H1 (cell line): ENCODE measurements at regions not wholly inside any gene's neighbourhood (a gene's known extent, or its start where the extent isn't known, plus 50 kb on each side); places are given as distances from the start of the nearest gene placed in this dataset.

Experiments
- CTCF ChIA-PET: fragments of 300-600 bp; sonication (Branson Sonifier 250); formaldehyde crosslinking; loops from one replicate; lab custom pipeline; 2021; ENCODE audit not compliant: partially characterized antibody; lab: Charles Lee
- POLR2A ChIA-PET: fragments of 300-600 bp; sonication (Branson Sonifier 250); formaldehyde crosslinking; loops from one replicate; lab custom pipeline; 2021; ENCODE audit warnings: inconsistent platforms; ENCODE audit not compliant: partially characterized antibody; lab: Charles Lee
- DNase-seq, 2 experiments: peaks; one replicate each; pipeline versions ENCODE4 v3.0.0 to v3.0.0-alpha.2; 2010 to 2022; ENCODE audit warnings: low spot score in 2 of 2, low read depth in 1 of 2, mixed read lengths in 1 of 2
- FAIRE-seq: peaks from 2 replicates; lab custom pipeline; 2011; peaks lifted over from hg19 to GRCh38; lab: Jason Lieb, UNC
- H2AFZ ChIP-seq: 2 replicates; pipeline ENCODE4 v1.8.1; 2012; ENCODE audit warnings: low read length, inconsistent platforms
- H2AK5ac ChIP-seq: 2 replicates; pipeline ENCODE4 v1.6.1; 2013; ENCODE audit warnings: low read depth, low read length
- H2BK120ac ChIP-seq: replicated peaks from 2 replicates; pipeline ENCODE3; 2013; ENCODE audit warnings: low read depth, low read length, inconsistent platforms
- H2BK12ac ChIP-seq: 2 replicates; pipeline ENCODE4 v1.6.1; 2013; ENCODE audit warnings: low read depth, low read length
- H2BK15ac ChIP-seq: 2 replicates; pipeline ENCODE4 v1.6.1; 2013; ENCODE audit warnings: low read length
- H2BK20ac ChIP-seq: 2 replicates; pipeline ENCODE4 v1.6.1; 2013; ENCODE audit warnings: low read length
- H2BK5ac ChIP-seq: 2 replicates; pipeline ENCODE4 v1.6.1; 2013; ENCODE audit warnings: low read depth, low read length
- H3K14ac ChIP-seq: 2 replicates; pipeline ENCODE4 v1.6.1; 2013; ENCODE audit warnings: inconsistent platforms; ENCODE audit not compliant: insufficient read length
- H3K18ac ChIP-seq: 2 replicates; pipeline ENCODE4 v1.6.1; 2013; ENCODE audit warnings: low read length; ENCODE audit errors: extremely low read depth
- H3K23ac ChIP-seq: 2 replicates; pipeline ENCODE4 v1.6.1; 2013; ENCODE audit warnings: inconsistent platforms; ENCODE audit not compliant: insufficient read length
- H3K23me2 ChIP-seq: 2 replicates; pipeline ENCODE4 v1.6.1; 2013; ENCODE audit warnings: low read depth, low read length
- H3K27ac ChIP-seq: 2 replicates; pipeline ENCODE4 v1.6.1; 2011; ENCODE audit warnings: low read depth, low read length, inconsistent platforms
- H3K27me3 ChIP-seq, 4 experiments: replicated peaks in 1 of 4; 1 replicate in 1 of 4; 2 replicates in 3 of 4; pipeline versions ENCODE4 v1.6.1 to v1.8.1; 2011 to 2013; ENCODE audit warnings: low read length in 3 of 4, mild to moderate bottlenecking in 3 of 4, inconsistent platforms in 2 of 4, mixed read lengths in 2 of 4, moderate library complexity in 1 of 4; ENCODE audit not compliant: control insufficient read depth in 3 of 4, insufficient read depth in 3 of 4; ENCODE audit errors: extremely low read depth in 1 of 4
- H3K36me3 ChIP-seq, 4 experiments: 2 replicates each; pipeline versions ENCODE4 v1.6.1 to v1.8.1; 2011 to 2013; ENCODE audit warnings: mild to moderate bottlenecking in 4 of 4, low read length in 3 of 4, moderate library complexity in 2 of 4, control low read depth in 1 of 4, inconsistent platforms in 1 of 4; ENCODE audit not compliant: insufficient read depth in 4 of 4, control insufficient read depth in 2 of 4
- H3K4ac ChIP-seq: replicated peaks from 2 replicates; pipeline ENCODE3; 2013; ENCODE audit warnings: low read length, low read depth, mixed read lengths, inconsistent platforms; ENCODE audit not compliant: insufficient read length
- H3K4me1 ChIP-seq, 4 experiments: replicated peaks in 1 of 4; 1 replicate in 1 of 4; 2 replicates in 3 of 4; pipeline versions ENCODE4 v1.6.1 to v1.8.1; 2011 to 2013; ENCODE audit warnings: low read length in 3 of 4, inconsistent platforms in 2 of 4, mixed read lengths in 1 of 4; ENCODE audit not compliant: insufficient read depth in 4 of 4, control insufficient read depth in 3 of 4
- H3K4me2 ChIP-seq, 2 experiments: 2 replicates each; pipeline versions ENCODE4 v1.6.1 to v1.8.1; 2011 to 2013; ENCODE audit warnings: low read depth in 2 of 2, low read length in 2 of 2, control low read depth in 1 of 2, inconsistent platforms in 1 of 2, mild to moderate bottlenecking in 1 of 2; ENCODE audit not compliant: insufficient read depth in 1 of 2
- H3K4me3 ChIP-seq, 4 experiments: fragments of 200-600, 300-600 bp in 1 of 4; sonication (generic), shearing (Covaris generic), sonication (Bioruptor Twin) in 1 of 4; 2 replicates each; pipeline versions ENCODE4 v1.5.1 to v1.8.1; 2011 to 2016; ENCODE audit warnings: low read length in 4 of 4, low read depth in 3 of 4, control low read depth in 2 of 4, inconsistent platforms in 2 of 4, mild to moderate bottlenecking in 2 of 4, mixed read lengths in 1 of 4, moderate library complexity in 1 of 4; ENCODE audit not compliant: insufficient read depth in 2 of 4; ENCODE audit errors: extremely low read depth in 1 of 4
- H3K56ac ChIP-seq: replicated peaks from 2 replicates; pipeline ENCODE3; 2013; ENCODE audit warnings: low read depth, mild to moderate bottlenecking, mixed read lengths, low read length, inconsistent platforms; ENCODE audit not compliant: insufficient read length
- H3K79me1 ChIP-seq: 2 replicates; pipeline ENCODE4 v1.6.1; 2013; ENCODE audit warnings: low read depth, low read length, control low read depth
- H3K79me2 ChIP-seq, 2 experiments: 2 replicates each; pipeline versions ENCODE4 v1.6.1 to v1.8.1; 2012 to 2013; ENCODE audit warnings: low read length in 2 of 2, mild to moderate bottlenecking in 2 of 2, inconsistent platforms in 1 of 2; ENCODE audit not compliant: insufficient read depth in 2 of 2, control insufficient read depth in 1 of 2
- H3K9ac ChIP-seq, 4 experiments: replicated peaks in 1 of 4; 1 replicate in 1 of 4; 2 replicates in 3 of 4; pipeline versions ENCODE4 v1.6.1 to v1.8.1; 2011 to 2013; ENCODE audit warnings: low read depth in 3 of 4, low read length in 3 of 4, control low read depth in 2 of 4, mild to moderate bottlenecking in 2 of 4, moderate library complexity in 2 of 4, inconsistent platforms in 1 of 4; ENCODE audit errors: extremely low read depth in 1 of 4
- H3K9me3 ChIP-seq, 2 experiments: 2 replicates each; pipeline versions ENCODE4 v1.6.1 to v1.8.1; 2012 to 2013; ENCODE audit warnings: mild to moderate bottlenecking in 2 of 2, moderate library complexity in 2 of 2, control low read depth in 1 of 2, inconsistent platforms in 1 of 2, low read depth in 1 of 2, low read length in 1 of 2, mixed read lengths in 1 of 2; ENCODE audit not compliant: insufficient read depth in 2 of 2
- H4K20me1 ChIP-seq, 2 experiments: replicated peaks in 1 of 2; 2 replicates each; pipeline versions ENCODE3 to v1.8.1; 2011 to 2013; ENCODE audit warnings: inconsistent platforms in 2 of 2, low read length in 2 of 2, mild to moderate bottlenecking in 1 of 2; ENCODE audit not compliant: insufficient read depth in 2 of 2, control insufficient read depth in 1 of 2
- H4K5ac ChIP-seq: 2 replicates; pipeline ENCODE4 v1.6.1; 2013; ENCODE audit warnings: low read length, low read depth, mixed read lengths, inconsistent platforms; ENCODE audit not compliant: insufficient read length
- H4K8ac ChIP-seq: 2 replicates; pipeline ENCODE4 v1.8.0; 2013; ENCODE audit warnings: mild to moderate bottlenecking, moderate library complexity, low read length, inconsistent platforms; ENCODE audit not compliant: insufficient read depth; ENCODE audit errors: extremely low read depth
- H4K91ac ChIP-seq: replicated peaks from 2 replicates; pipeline ENCODE3; 2013; ENCODE audit warnings: low read length, mixed read lengths, inconsistent platforms; ENCODE audit not compliant: insufficient read length
- BACH1 ChIP-seq: IDR thresholded peaks from 2 replicates; pipeline ENCODE4 v1.6.1; 2012; ENCODE audit warnings: low read length, improper control_type of control experiment
- JUN ChIP-seq: IDR thresholded peaks from 2 replicates; pipeline ENCODE4 v1.6.1; 2011; ENCODE audit warnings: low read depth, mild to moderate bottlenecking, improper control_type of control experiment, low read length
- KDM4A ChIP-seq: IDR thresholded peaks from one replicate; pipeline ENCODE4 v1.7.1; 2012; ENCODE audit warnings: low read depth, mild to moderate bottlenecking, moderate library complexity, low read length, inconsistent platforms; ENCODE audit not compliant: severe bottlenecking
- KDM5A ChIP-seq: fragments of 200-600 bp; IDR thresholded peaks from 2 replicates; pipeline ENCODE4 v1.7.1; 2012; ENCODE audit warnings: mild to moderate bottlenecking, low read length, inconsistent platforms, mixed read lengths
- MAFK ChIP-seq: IDR thresholded peaks from 2 replicates; pipeline ENCODE4 v1.6.1; 2012; ENCODE audit warnings: low read depth, mild to moderate bottlenecking, improper control_type of control experiment, low read length
- PHF8 ChIP-seq: fragments of 200-600 bp; sonication (generic); conservative IDR thresholded peaks from 2 replicates; pipeline ENCODE4 v1.7.1; 2012; ENCODE audit warnings: low read depth, mild to moderate bottlenecking, inconsistent platforms, low read length, moderate library complexity
- SIN3A ChIP-seq, 2 experiments: IDR thresholded peaks in 1 of 2; conservative IDR thresholded peaks in 1 of 2; 2 replicates each; pipeline ENCODE4 v1.6.1; 2011 to 2012; ENCODE audit warnings: low read length in 2 of 2, improper control_type of control experiment in 1 of 2, low read depth in 1 of 2, mild to moderate bottlenecking in 1 of 2
- WGBS, 2 experiments: shearing (Covaris generic) in 1 of 2; methylation state at CpG; one replicate each; pipeline versions ENCODE4 v1.1.6 to v1.1.7; 2013 to 2015; ENCODE audit warnings: low lambda C conversion rate in 2 of 2, mixed read lengths in 2 of 2, inconsistent platforms in 1 of 2, low coverage in 1 of 2, missing lambda C conversion rate in 1 of 2; ENCODE audit not compliant: insufficient replicate concordance in 2 of 2, insufficient coverage in 1 of 2, insufficient read length in 1 of 2; ENCODE audit errors: extremely low coverage in 1 of 2, missing lambda C conversion rate in 1 of 2; 5-methylcytosine and 5-hydroxymethylcytosine counted together

- no peak overlapping the region for H3K4me3 ChIP-seq
- no peak for DNase-seq
- no peak overlapping the region for H3K18ac ChIP-seq
- H3K14ac ChIP-seq = no peak overlapping the region
- no peak overlapping the region for H2AK5ac ChIP-seq
- no peak overlapping the region for H3K23ac ChIP-seq
- H3K27me3 ChIP-seq = no peaks in the 10 kb centered on the region
- H3K36me3 ChIP-seq = no peaks in the 10 kb centered on the region
- no peak overlapping the region for H3K56ac ChIP-seq
- H3K9ac ChIP-seq = no peak overlapping the region
- H2BK15ac ChIP-seq = no peak overlapping the region
- WGBS, 2 experiments = 53% methylated on average over 4 of the region's 4 CpGs; no CpG with 5 or more reads in 1 of the 2 experiments
- no peak overlapping the region for H4K8ac ChIP-seq
- CTCF ChIA-PET = interaction anchor here (1.2 to 6.2 kb wide), 8 partner anchors 8 to 288 kb away, joined by 3 to 45 read pairs (median 6); no protein-coding TSS in a partner anchor
- no peak overlapping the region for H2BK12ac ChIP-seq
- no peak overlapping the region for H2BK20ac ChIP-seq
- H3K79me2 ChIP-seq = no peaks in the 10 kb centered on the region
- H2AFZ ChIP-seq = no peak overlapping the region
- H3K27ac ChIP-seq = no peak overlapping the region
- no peak overlapping the region for H4K91ac ChIP-seq
- no peaks in the 10 kb centered on the region for H3K79me1 ChIP-seq
- no peaks in the 10 kb centered on the region for H3K9me3 ChIP-seq
- H4K20me1 ChIP-seq = no peaks in the 10 kb centered on the region
- no peak for FAIRE-seq
- H3K4ac ChIP-seq = no peak overlapping the region
- H3K23me2 ChIP-seq = no peaks in the 10 kb centered on the region
- POLR2A ChIA-PET = no interaction called here
- no peak overlapping the region for H2BK5ac ChIP-seq
- no peak overlapping the region for H4K5ac ChIP-seq
- H3K4me2 ChIP-seq = no peak overlapping the region
- H2BK120ac ChIP-seq = no peak overlapping the region
- peaks cover 0 to 5% (median 0%) of the 10 kb centered on the region in 4 experiments; a peak in 2 of 7 replicates for H3K4me1 ChIP-seq
- TF ChIP-seq MAFK = no peak
- no peak for TF ChIP-seq KDM5A
- TF ChIP-seq BACH1 = no peak
- TF ChIP-seq PHF8 = no peak
- TF ChIP-seq JUN = no peak
- TF ChIP-seq KDM4A = no peak
- TF ChIP-seq SIN3A (conservative IDR thresholded peaks at IDR 0.05 in 1 of 2, IDR thresholded peaks at IDR 0.05 in 1 of 2; ENCODE audit: low read depth in 1 of 2, low read length in 2 of 2) = no peak
Measured at GRCh38 chr7:36029311-36029710, 123.7 kb upstream of the EEPD1 start.
